Mesendoderm (in vitro differentiated cells): ENCODE measurements at regions not wholly inside any gene's neighbourhood (a gene's known extent, or its start where the extent isn't known, plus 50 kb on each side); places are given as distances from the start of the nearest gene placed in this dataset.
"Not testable (repeated sequence)": the region's sequence is repeated elsewhere in the genome, so short reads cannot be mapped to it uniquely, and the experiment has no call there.

Source experiments
- DNase-seq: peaks from one replicate; pipeline ENCODE4 v3.0.0; 2013
- H2AK5ac ChIP-seq: 2 replicates; pipeline ENCODE4 v1.6.1; 2013; ENCODE audit warnings: low read length, inconsistent platforms
- H2BK120ac ChIP-seq: 2 replicates; pipeline ENCODE4 v1.6.1; 2013; ENCODE audit warnings: low read depth, mild to moderate bottlenecking, low read length, moderate library complexity, mixed read lengths
- H2BK15ac ChIP-seq: replicated peaks from 2 replicates; pipeline ENCODE4 v1.6.1; 2013; ENCODE audit warnings: low read depth, mild to moderate bottlenecking, moderate library complexity
- H2BK5ac ChIP-seq: 2 replicates; pipeline ENCODE4 v1.6.1; 2013; ENCODE audit warnings: low read length, inconsistent platforms
- H3K18ac ChIP-seq: 2 replicates; pipeline ENCODE4 v1.6.1; 2013; ENCODE audit warnings: mild to moderate bottlenecking, low read length, mixed read lengths
- H3K23ac ChIP-seq: one replicate; pipeline ENCODE4 v1.6.1; 2013; ENCODE audit warnings: low read length
- H3K27ac ChIP-seq: 2 replicates; pipeline ENCODE4 v1.5.1; 2013; ENCODE audit warnings: low read depth, mild to moderate bottlenecking, inconsistent platforms, low read length, moderate library complexity
- H3K27me3 ChIP-seq: 2 replicates; pipeline ENCODE4 v1.6.1; 2013; ENCODE audit warnings: low read length, control low read depth, mild to moderate bottlenecking, inconsistent platforms; ENCODE audit not compliant: insufficient read depth, poor library complexity
- H3K36me3 ChIP-seq: 2 replicates; pipeline ENCODE4 v1.6.1; 2013; ENCODE audit warnings: low read length, inconsistent platforms; ENCODE audit not compliant: control insufficient read depth, insufficient read depth
- H3K4ac ChIP-seq: one replicate; pipeline ENCODE4 v1.6.1; 2013; ENCODE audit warnings: low read depth, mild to moderate bottlenecking, low read length, moderate library complexity
- H3K4me1 ChIP-seq: 2 replicates; pipeline ENCODE4 v1.6.1; 2013; ENCODE audit warnings: low read depth, low read length, inconsistent platforms; ENCODE audit not compliant: control insufficient read depth
- H3K4me2 ChIP-seq: 2 replicates; pipeline ENCODE4 v1.6.1; 2013; ENCODE audit warnings: low read length
- H3K4me3 ChIP-seq: 2 replicates; pipeline ENCODE4 v1.5.1; 2013; ENCODE audit warnings: mild to moderate bottlenecking, low read length
- H3K56ac ChIP-seq: one replicate; pipeline ENCODE4 v1.6.1; 2013; ENCODE audit warnings: low read length
- H3K79me1 ChIP-seq: 2 replicates; pipeline ENCODE4 v1.6.1; 2013; ENCODE audit warnings: low read length, inconsistent platforms
- H3K79me2 ChIP-seq: 2 replicates; pipeline ENCODE4 v1.6.1; 2013; ENCODE audit warnings: mild to moderate bottlenecking, low read length; ENCODE audit not compliant: control insufficient read depth, insufficient read depth
- H3K9ac ChIP-seq: 2 replicates; pipeline ENCODE4 v1.6.1; 2013; ENCODE audit warnings: low read length, inconsistent platforms
- H4K5ac ChIP-seq: one replicate; pipeline ENCODE4 v1.6.1; 2013; ENCODE audit warnings: low read length
- H4K8ac ChIP-seq: one replicate; pipeline ENCODE4 v1.6.1; 2013; ENCODE audit warnings: low read depth, mild to moderate bottlenecking, control low read depth, low read length, moderate library complexity
- WGBS: extraction: QIAGEN DNeasy Blood & Tissue Kit; methylation state at CpG from one replicate; pipeline ENCODE4 v1.1.7; 2013; ENCODE audit warnings: low lambda C conversion rate, missing lambda C conversion rate; ENCODE audit not compliant: insufficient coverage; ENCODE audit errors: extremely low coverage; 5-methylcytosine and 5-hydroxymethylcytosine counted together

DNA sequence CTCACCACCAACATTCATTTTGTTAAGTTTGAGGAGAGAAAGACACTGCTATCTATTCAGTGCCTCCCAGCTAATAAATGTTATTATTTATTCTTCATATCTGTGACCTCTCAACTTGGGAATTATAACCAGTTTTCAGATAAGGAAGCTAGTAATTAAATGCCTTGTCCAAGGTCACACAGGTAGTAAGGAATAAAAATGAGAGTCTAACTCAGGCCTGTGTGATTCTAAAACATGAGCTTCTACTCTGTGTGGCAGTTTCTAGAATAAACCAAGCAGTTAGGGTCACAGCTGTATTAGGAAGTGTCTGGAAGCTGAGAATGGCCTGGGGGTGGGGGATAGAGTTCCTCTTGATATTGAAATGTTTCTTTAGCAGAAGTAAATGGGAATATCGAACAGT is 137.8 kb upstream of the LRATD1 start:
- no peak overlapping the region for H4K8ac ChIP-seq
- no peaks in the 10 kb centered on the region for H3K27me3 ChIP-seq
- no peak overlapping the region for H3K4ac ChIP-seq
- no CpG with 5 or more reads among the region's 1 CpG for WGBS
- no peaks in the 10 kb centered on the region for H3K36me3 ChIP-seq
- H3K27ac ChIP-seq = no peak overlapping the region
- H2BK5ac ChIP-seq = no peak overlapping the region
- H4K5ac ChIP-seq = no peak overlapping the region
- no peak overlapping the region for H3K9ac ChIP-seq
- H3K4me2 ChIP-seq = no peak overlapping the region
- DNase-seq = no peak
- H3K18ac ChIP-seq = no peak overlapping the region
- H2BK120ac ChIP-seq = no peak overlapping the region
- H3K79me1 ChIP-seq = no peaks in the 10 kb centered on the region
- no peak overlapping the region for H3K23ac ChIP-seq
- H2BK15ac ChIP-seq = no peak overlapping the region
- H2AK5ac ChIP-seq = no peak overlapping the region
- no peak overlapping the region for H3K56ac ChIP-seq
- H3K4me3 ChIP-seq = no peak overlapping the region
- no peaks in the 10 kb centered on the region for H3K79me2 ChIP-seq
- H3K4me1 ChIP-seq = no peaks in the 10 kb centered on the region

GRCh38 chr2:14501061-14501460 is 131.5 kb upstream of the LRATD1 start:
- no peaks in the 10 kb centered on the region for H3K79me2 ChIP-seq
- no peak overlapping the region for H2BK120ac ChIP-seq
- H3K4me2 ChIP-seq = no peak overlapping the region
- no CpG with 5 or more reads among the region's 6 CpGs for WGBS
- no peak overlapping the region for H2AK5ac ChIP-seq
- H3K36me3 ChIP-seq = no peaks in the 10 kb centered on the region
- H3K4me3 ChIP-seq = no peak overlapping the region
- no peak overlapping the region for H3K56ac ChIP-seq
- no peak overlapping the region for H4K8ac ChIP-seq
- no peak overlapping the region for H2BK15ac ChIP-seq
- H4K5ac ChIP-seq = no peak overlapping the region
- H2BK5ac ChIP-seq = no peak overlapping the region
- no peak for DNase-seq
- no peak overlapping the region for H3K9ac ChIP-seq
- H3K23ac ChIP-seq = no peak overlapping the region
- H3K27me3 ChIP-seq = no peaks in the 10 kb centered on the region
- H3K4ac ChIP-seq = no peak overlapping the region
- H3K4me1 ChIP-seq = no peaks in the 10 kb centered on the region
- no peak overlapping the region for H3K27ac ChIP-seq
- no peaks in the 10 kb centered on the region for H3K79me1 ChIP-seq
- H3K18ac ChIP-seq = no peak overlapping the region

DNA sequence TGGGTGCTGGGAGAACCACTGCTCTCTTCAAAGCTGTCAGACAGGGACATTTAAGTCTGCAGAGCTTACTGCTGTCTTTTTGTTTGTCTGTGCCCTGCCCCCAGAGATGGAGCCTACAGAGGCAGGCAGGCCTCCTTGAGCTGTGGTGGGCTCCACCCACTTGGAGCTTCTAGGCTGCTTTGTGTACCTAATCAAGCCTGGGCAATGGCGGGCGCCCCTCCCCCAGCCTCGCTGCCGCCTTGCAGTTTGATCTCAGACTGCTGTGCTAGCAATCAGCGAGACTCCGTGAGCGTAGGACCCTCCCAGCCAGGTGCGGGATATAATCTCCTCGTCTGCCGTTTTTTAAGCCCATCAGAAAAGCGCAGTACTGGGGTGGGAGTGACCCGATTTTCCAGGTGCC is 125.6 kb upstream of the LRATD1 start:
- no CpG with 5 or more reads among the region's 12 CpGs for WGBS
- H3K18ac ChIP-seq, H3K9ac ChIP-seq, H2AK5ac ChIP-seq, H2BK5ac ChIP-seq, H3K27ac ChIP-seq, H3K36me3 ChIP-seq, H3K79me2 ChIP-seq, H3K23ac ChIP-seq, H4K5ac ChIP-seq, H2BK15ac ChIP-seq, H3K56ac ChIP-seq, H3K4ac ChIP-seq, H3K4me3 ChIP-seq, H3K4me1 ChIP-seq, H3K27me3 ChIP-seq, DNase-seq, H3K4me2 ChIP-seq, H3K79me1 ChIP-seq, H2BK120ac ChIP-seq, H4K8ac ChIP-seq: not testable (repeated sequence)

DNA sequence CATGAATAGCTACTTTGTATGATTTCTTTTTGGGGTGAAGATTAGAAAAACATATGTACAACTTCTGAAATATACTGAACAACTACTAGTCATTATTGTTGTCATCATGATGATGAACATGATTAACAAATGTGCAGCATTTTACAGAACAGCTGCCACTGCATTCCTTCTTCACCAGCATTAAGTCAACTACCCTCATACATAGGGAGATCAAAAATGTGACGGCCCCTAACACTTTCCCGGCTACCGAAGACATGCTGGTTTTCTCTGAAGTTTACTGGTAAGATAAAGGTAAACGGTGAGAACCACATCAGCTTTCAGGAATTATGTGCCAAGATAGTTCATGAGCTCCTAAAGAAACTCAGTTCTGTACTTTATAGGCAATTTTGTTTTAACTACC is 121.0 kb upstream of the LRATD1 start:
- no peak overlapping the region for H3K27ac ChIP-seq
- H2BK5ac ChIP-seq = no peak overlapping the region
- H3K9ac ChIP-seq = no peak overlapping the region
- H2BK120ac ChIP-seq = no peak overlapping the region
- no peak overlapping the region for H3K18ac ChIP-seq
- no peak overlapping the region for H3K23ac ChIP-seq
- no peak overlapping the region for H3K4me2 ChIP-seq
- no peaks in the 10 kb centered on the region for H3K79me2 ChIP-seq
- H3K4ac ChIP-seq = no peak overlapping the region
- H3K56ac ChIP-seq = no peak overlapping the region
- H3K79me1 ChIP-seq = no peaks in the 10 kb centered on the region
- H2AK5ac ChIP-seq = no peak overlapping the region
- no peak overlapping the region for H2BK15ac ChIP-seq
- no CpG with 5 or more reads among the region's 4 CpGs for WGBS
- DNase-seq = no peak
- H3K36me3 ChIP-seq = no peaks in the 10 kb centered on the region
- no peak overlapping the region for H4K8ac ChIP-seq
- no peak overlapping the region for H3K4me3 ChIP-seq
- H4K5ac ChIP-seq = no peak overlapping the region
- no peaks in the 10 kb centered on the region for H3K27me3 ChIP-seq
- no peaks in the 10 kb centered on the region for H3K4me1 ChIP-seq

DNA sequence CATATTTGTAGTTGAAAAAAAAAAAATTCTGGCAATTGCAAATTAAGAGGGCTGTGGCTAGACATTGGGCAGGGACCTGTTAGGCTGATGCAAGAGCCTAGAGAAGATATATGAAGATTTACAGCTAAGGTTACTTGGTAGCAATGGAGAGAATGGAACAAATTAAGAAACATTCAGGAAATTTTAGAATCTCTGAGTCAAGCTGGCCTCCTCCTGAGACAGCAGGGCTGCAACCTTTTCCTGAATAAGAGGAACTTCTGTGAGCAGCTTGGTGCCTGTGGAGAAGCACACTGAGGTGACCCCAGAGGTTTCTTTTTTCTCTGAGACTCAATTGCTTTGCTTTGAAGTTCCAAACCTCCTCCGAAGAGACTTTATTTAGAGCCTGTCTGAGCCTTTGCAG is 118.6 kb upstream of the LRATD1 start:
- H3K4me1 ChIP-seq = no peaks in the 10 kb centered on the region
- no peak overlapping the region for H3K18ac ChIP-seq
- H3K9ac ChIP-seq = no peak overlapping the region
- no peak overlapping the region for H3K23ac ChIP-seq
- H2BK5ac ChIP-seq = no peak overlapping the region
- no peaks in the 10 kb centered on the region for H3K79me1 ChIP-seq
- H4K5ac ChIP-seq = no peak overlapping the region
- no peaks in the 10 kb centered on the region for H3K27me3 ChIP-seq
- peak overlapping the region; percentile 25 for H3K27ac ChIP-seq
- no peak overlapping the region for H2AK5ac ChIP-seq
- no peak overlapping the region for H2BK15ac ChIP-seq
- no peak overlapping the region for H3K4me2 ChIP-seq
- peak; percentile 8 for DNase-seq
- H3K79me2 ChIP-seq = no peaks in the 10 kb centered on the region
- no peaks in the 10 kb centered on the region for H3K36me3 ChIP-seq
- H3K56ac ChIP-seq = no peak overlapping the region
- H2BK120ac ChIP-seq = no peak overlapping the region
- no peak overlapping the region for H3K4me3 ChIP-seq
- H3K4ac ChIP-seq = no peak overlapping the region
- no peak overlapping the region for H4K8ac ChIP-seq
- no CpG with 5 or more reads among the region's 1 CpG for WGBS

DNA sequence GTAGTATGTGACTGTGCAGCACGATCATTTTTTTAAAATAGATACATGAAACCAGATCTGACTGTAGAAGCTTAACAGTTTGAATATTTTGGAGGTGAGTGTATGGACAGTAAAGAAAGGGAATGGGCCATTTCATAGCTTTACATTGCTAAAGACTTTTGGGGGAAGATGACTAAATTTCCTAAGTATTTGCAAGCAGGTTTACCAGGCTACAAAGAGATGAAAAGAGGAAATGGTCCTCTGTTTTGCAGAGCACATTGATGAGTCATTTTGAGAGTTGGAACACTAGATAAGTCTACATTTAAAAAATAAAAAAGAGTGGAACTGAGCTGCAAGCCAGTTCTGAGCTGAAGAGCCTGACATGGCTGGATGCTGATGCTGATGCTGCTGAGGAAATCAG is 115.7 kb upstream of the LRATD1 start:
- no peaks in the 10 kb centered on the region for H3K27me3 ChIP-seq
- H3K9ac ChIP-seq = no peak overlapping the region
- no peak overlapping the region for H3K4ac ChIP-seq
- H3K79me1 ChIP-seq = no peaks in the 10 kb centered on the region
- WGBS = no CpG with 5 or more reads among the region's 1 CpG
- H4K5ac ChIP-seq = no peak overlapping the region
- H4K8ac ChIP-seq = no peak overlapping the region
- no peak overlapping the region for H3K4me3 ChIP-seq
- H2AK5ac ChIP-seq = no peak overlapping the region
- DNase-seq = no peak
- no peak overlapping the region for H3K23ac ChIP-seq
- no peak overlapping the region for H3K4me2 ChIP-seq
- H3K79me2 ChIP-seq = no peaks in the 10 kb centered on the region
- H2BK120ac ChIP-seq = no peak overlapping the region
- H3K36me3 ChIP-seq = no peaks in the 10 kb centered on the region
- H3K27ac ChIP-seq = no peak overlapping the region
- H3K56ac ChIP-seq = no peak overlapping the region
- H3K18ac ChIP-seq = no peak overlapping the region
- no peak overlapping the region for H2BK5ac ChIP-seq
- H2BK15ac ChIP-seq = no peak overlapping the region
- H3K4me1 ChIP-seq = no peaks in the 10 kb centered on the region
